GM12878 (cell line): ENCODE measurements at regions not wholly inside any gene's neighbourhood (a gene's known extent, or its start where the extent isn't known, plus 50 kb on each side); places are given as distances from the start of the nearest gene placed in this dataset.

Experiments
- BRCA1 ChIP-seq: IDR thresholded peaks from 2 replicates; pipeline ENCODE4 v1.6.1; 2011; ENCODE audit warnings: low read depth, low read length, improper control_type of control experiment
- CBFB ChIP-seq: IDR thresholded peaks from 2 replicates; pipeline ENCODE4 v1.6.1; 2016; ENCODE audit warnings: antibody characterized with exemption, low read depth
- CTCF ChIP-seq, 3 experiments: IDR thresholded peaks in 2 of 3; conservative IDR thresholded peaks in 1 of 3; 2 replicates each; pipeline ENCODE4 v1.5.1; 2011; ENCODE audit warnings: low read depth in 3 of 3, low read length in 3 of 3, mild to moderate bottlenecking in 3 of 3, control low read depth in 2 of 3, moderate library complexity in 2 of 3, inconsistent platforms in 1 of 3, mixed read lengths in 1 of 3; ENCODE audit not compliant: control insufficient read depth in 2 of 3, insufficient read depth in 1 of 3; ENCODE audit errors: extremely low read depth in 1 of 3
- EZH2 ChIP-seq: IDR thresholded peaks from 2 replicates; pipeline ENCODE4 v1.6.1; 2012; ENCODE audit warnings: low read depth, mild to moderate bottlenecking, control low read depth, inconsistent platforms, low read length, borderline replicate concordance; ENCODE audit not compliant: control insufficient read depth
- NBN ChIP-seq: fragments of 450-650 bp; IDR thresholded peaks from 2 replicates; pipeline ENCODE4 v1.6.1; 2016
- RFX5 ChIP-seq: IDR thresholded peaks from 2 replicates; pipeline ENCODE4 v1.6.1; 2011; ENCODE audit warnings: low read depth, low read length, improper control_type of control experiment
- TARDBP ChIP-seq: IDR thresholded peaks from 2 replicates; pipeline ENCODE4 v1.6.1; 2016; ENCODE audit warnings: borderline replicate concordance
- ZNF217 ChIP-seq: fragments of 450-650 bp; IDR thresholded peaks from 2 replicates; pipeline ENCODE4 v1.6.1; 2017; ENCODE audit warnings: antibody characterized with exemption, mild to moderate bottlenecking
- TF ChIP-seq, protein P1 (sequence below): IDR thresholded peaks from 2 replicates; pipeline ENCODE4 v1.6.1; 2012; ENCODE audit warnings: low read depth, low read length, improper control_type of control experiment

- no peak for TF ChIP-seq TARDBP
- TF ChIP-seq, protein P1, sequence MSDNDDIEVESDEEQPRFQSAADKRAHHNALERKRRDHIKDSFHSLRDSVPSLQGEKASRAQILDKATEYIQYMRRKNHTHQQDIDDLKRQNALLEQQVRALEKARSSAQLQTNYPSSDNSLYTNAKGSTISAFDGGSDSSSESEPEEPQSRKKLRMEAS = no peak
- no peak for TF ChIP-seq BRCA1
- TF ChIP-seq NBN = no peak
- TF ChIP-seq CTCF (IDR thresholded peaks at IDR 0.05 in 2 of 3, conservative IDR thresholded peaks at IDR 0.05 in 1 of 3; ENCODE audit: control insufficient read depth in 2 of 3, extremely low read depth in 1 of 3, insufficient read depth in 1 of 3, low read depth in 3 of 3, low read length in 3 of 3) = no peak
- no peak for TF ChIP-seq ZNF217
- TF ChIP-seq CBFB = no peak
- no peak for TF ChIP-seq EZH2
- TF ChIP-seq RFX5 = no peak
These were observed 717.4 kb upstream of the CITED2 start for GRCh38 chr6:140091895-140092294.
